Activated CD8-positive, alpha-beta memory T cell treated with anti-CD3 and anti-CD28 coated beads, Interleukin-2, amount 10 ng/mL, durations not matched to agents 7 days and 5 days (primary cell): ENCODE measurements at regions not wholly inside any gene's neighbourhood (a gene's known extent, or its start where the extent isn't known, plus 50 kb on each side); places are given as distances from the start of the nearest gene placed in this dataset.

Source experiments
- ATAC-seq: fragments of 150-1000 bp; cut with Tn5 transposase; one replicate; pipeline ENCODE4 v1.10.0; 2021; ENCODE audit warnings: moderate library complexity
- CTCF ChIA-PET: fragments of 350-600 bp; sonication (Branson Sonifier 250); formaldehyde crosslinking; loops from one replicate; lab custom pipeline; 2021; ENCODE audit warnings: antibody characterized with exemption; lab: Charles Lee
- DNase-seq: peaks from one replicate; pipeline ENCODE4 v3.0.0-alpha.2; 2020
- H3K27ac Mint-ChIP-seq: one replicate; pipeline ENCODE4 v1.8.0; 2021; ENCODE audit warnings: mild to moderate bottlenecking, mixed read lengths
- H3K27me3 Mint-ChIP-seq: one replicate; pipeline ENCODE4 v1.8.0; 2021; ENCODE audit warnings: mixed read lengths
- H3K36me3 Mint-ChIP-seq: one replicate; pipeline ENCODE4 v1.8.0; 2021; ENCODE audit warnings: mild to moderate bottlenecking, mixed read lengths
- H3K4me1 Mint-ChIP-seq: one replicate; pipeline ENCODE4 v1.8.0; 2021; ENCODE audit warnings: mixed read lengths
- H3K4me3 Mint-ChIP-seq: one replicate; pipeline ENCODE4 v1.8.0; 2021; ENCODE audit warnings: mild to moderate bottlenecking, moderate library complexity, mixed read lengths
- H3K9me3 Mint-ChIP-seq: one replicate; pipeline ENCODE4 v1.8.0; 2022; ENCODE audit warnings: low read depth, mixed read lengths

DNA sequence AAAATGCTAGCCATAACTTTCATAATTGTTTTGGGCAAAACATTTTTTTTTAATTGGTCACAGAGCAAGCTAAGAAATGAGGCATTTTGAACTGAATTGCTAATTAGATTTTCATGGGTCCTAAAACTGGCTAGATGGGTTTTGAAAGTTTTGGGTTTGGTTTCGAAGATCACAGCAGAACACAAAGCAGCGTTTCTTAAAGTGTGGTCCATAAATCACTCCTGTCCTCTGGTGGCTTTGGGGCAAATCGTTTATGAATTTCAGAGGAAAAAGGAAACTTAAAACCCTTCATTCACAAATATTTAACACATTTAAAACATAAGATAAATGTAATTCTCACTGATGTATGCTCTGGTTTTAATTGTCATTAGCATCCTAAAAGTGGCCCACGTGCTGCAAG, 503.7 kb downstream of the SPATA31D1 start:
- CTCF ChIA-PET, result no interaction called here
- Mint-ChIP-seq H3K27me3 (no peaks in the 10 kb centered on the region), H3K9me3 (peaks cover 7% of the 10 kb centered on the region), H3K27ac (no peak overlapping the region), H3K4me3 (no peak overlapping the region), H3K36me3 (no peaks in the 10 kb centered on the region), H3K4me1 (no peaks in the 10 kb centered on the region)
- DNase-seq (no peak), ATAC-seq (no peak)

GRCh38 chr9:82495884-82496777, 507.6 kb downstream of the SPATA31D1 start:
- no peak overlapping the region for H3K4me3 Mint-ChIP-seq

GRCh38 chr9:82498541-82499317, 510.2 kb downstream of the SPATA31D1 start:
- Mint-ChIP-seq H3K27me3 (no peaks in the 10 kb centered on the region), H3K4me1 (no peaks in the 10 kb centered on the region), H3K9me3 (peaks cover 4% of the 10 kb centered on the region), H3K4me3 (no peak overlapping the region), H3K27ac (no peak overlapping the region), H3K36me3 (no peaks in the 10 kb centered on the region)
- no peak for ATAC-seq
- CTCF ChIA-PET, result no interaction called here
- no peak for DNase-seq

More at GRCh38 chr9:82495884-82496777, 507.6 kb downstream of the SPATA31D1 start:
- no peaks in the 10 kb centered on the region for H3K27me3 Mint-ChIP-seq
- H3K36me3 Mint-ChIP-seq, result no peaks in the 10 kb centered on the region
- DNase-seq (no peak), ATAC-seq (no peak)
- no peaks in the 10 kb centered on the region for H3K4me1 Mint-ChIP-seq
- H3K9me3 Mint-ChIP-seq, result peaks cover 7% of the 10 kb centered on the region
- H3K27ac Mint-ChIP-seq, result no peak overlapping the region
- CTCF ChIA-PET, result no interaction called here

DNA sequence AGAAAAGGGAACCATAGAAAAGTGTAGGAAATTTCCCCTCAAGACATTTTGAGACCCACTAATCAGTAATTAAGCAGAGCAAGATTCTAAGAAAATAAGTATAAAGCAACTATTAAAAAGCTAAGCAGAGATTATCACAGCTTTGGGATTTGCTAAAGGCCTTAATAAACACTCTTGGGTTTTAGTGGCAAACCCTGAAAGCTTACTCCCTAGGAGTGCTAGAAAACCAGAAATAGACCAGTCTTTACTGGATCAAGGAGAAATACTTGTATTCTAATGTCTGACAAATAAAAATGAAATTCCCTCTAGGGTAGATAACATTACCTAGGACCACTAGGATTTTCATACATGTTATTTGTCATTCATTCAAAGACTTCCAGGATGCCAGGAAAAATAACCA, 510.8 kb downstream of the SPATA31D1 start:
- Mint-ChIP-seq H3K4me1 (no peaks in the 10 kb centered on the region), H3K9me3 (peaks cover 5% of the 10 kb centered on the region), H3K4me3 (no peak overlapping the region), H3K36me3 (no peaks in the 10 kb centered on the region), H3K27me3 (no peaks in the 10 kb centered on the region), H3K27ac (no peak overlapping the region)
- ATAC-seq (no peak), DNase-seq (no peak)
- CTCF ChIA-PET, result no interaction called here

DNA sequence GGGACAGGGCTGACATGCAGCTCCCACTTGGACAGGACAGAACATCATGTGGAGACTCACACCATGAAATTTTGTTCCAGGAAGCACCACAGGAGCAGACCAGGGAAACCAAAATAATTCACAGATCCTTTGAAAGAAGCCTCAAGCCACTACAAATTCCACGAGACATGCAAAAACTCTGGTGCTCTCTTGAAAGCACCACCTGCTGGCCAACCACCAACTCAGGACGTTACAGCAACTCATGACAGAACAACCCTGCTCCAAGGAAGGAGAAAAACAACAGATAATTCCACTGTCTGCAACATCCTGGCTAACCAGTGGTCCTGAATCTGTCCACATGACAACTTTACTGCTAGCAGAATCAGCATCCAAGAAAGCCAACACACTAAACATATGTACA, 516.0 kb downstream of the SPATA31D1 start:
- Mint-ChIP-seq H3K9me3 (peaks cover 2% of the 10 kb centered on the region), H3K27me3 (no peaks in the 10 kb centered on the region), H3K36me3 (no peaks in the 10 kb centered on the region), H3K4me3 (no peak overlapping the region), H3K4me1 (no peaks in the 10 kb centered on the region), H3K27ac (no peak overlapping the region)
- no peak for DNase-seq
- CTCF ChIA-PET, result no interaction called here
- no peak for ATAC-seq

DNA sequence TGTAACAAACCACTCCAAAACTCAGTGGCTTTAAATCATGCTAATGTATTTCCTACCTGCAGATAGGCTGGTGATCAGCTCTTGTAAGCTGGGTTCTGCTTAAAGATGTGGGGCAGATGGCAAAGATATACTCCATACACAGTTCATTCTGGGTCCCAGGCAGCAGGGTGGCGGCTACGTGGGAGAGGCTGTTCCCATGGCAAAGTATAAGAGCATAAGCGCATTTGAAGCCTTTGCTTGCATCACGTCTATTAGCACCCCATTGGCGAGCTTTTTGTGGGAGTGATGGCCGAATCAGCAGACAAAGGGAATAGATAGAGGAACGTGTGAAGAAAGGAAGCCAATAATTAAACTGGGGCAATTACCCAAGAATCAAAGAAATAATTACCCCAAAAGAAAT, 523.1 kb downstream of the SPATA31D1 start:
- Mint-ChIP-seq H3K27ac (no peak overlapping the region), H3K4me1 (no peaks in the 10 kb centered on the region), H3K9me3 (peaks cover 7% of the 10 kb centered on the region), H3K36me3 (no peaks in the 10 kb centered on the region), H3K4me3 (no peak overlapping the region), H3K27me3 (no peaks in the 10 kb centered on the region)
- no peak for ATAC-seq
- DNase-seq, result no peak
- CTCF ChIA-PET, result no interaction called here

DNA sequence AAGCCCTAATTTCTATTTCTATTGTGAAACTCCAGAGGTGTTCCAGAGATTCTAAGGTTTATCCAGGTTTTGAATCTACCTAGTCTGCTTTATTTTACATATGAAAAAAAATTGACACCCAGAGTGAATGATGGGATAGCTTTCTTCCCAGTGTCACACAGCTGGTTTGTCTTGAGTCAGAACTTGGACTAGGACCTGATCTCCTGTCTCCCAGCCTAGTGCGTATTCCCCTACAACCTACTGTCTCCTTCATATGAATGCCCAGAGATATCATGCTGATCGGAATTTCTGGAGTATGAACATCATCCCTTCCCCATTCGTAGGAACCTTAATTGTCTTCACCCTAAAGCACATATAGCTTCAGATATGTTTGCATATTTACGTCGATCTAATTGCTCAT, 524.2 kb downstream of the SPATA31D1 start:
- no peak for DNase-seq
- no peaks in the 10 kb centered on the region for H3K4me1 Mint-ChIP-seq
- H3K27me3 Mint-ChIP-seq, result no peaks in the 10 kb centered on the region
- no peak for ATAC-seq
- H3K4me3 Mint-ChIP-seq, result no peak overlapping the region
- CTCF ChIA-PET, result no interaction called here
- peaks cover 10% of the 10 kb centered on the region for H3K9me3 Mint-ChIP-seq
- H3K27ac Mint-ChIP-seq, result no peak overlapping the region
- no peaks in the 10 kb centered on the region for H3K36me3 Mint-ChIP-seq

- H3K4me3 Mint-ChIP-seq, result no peak overlapping the region
- no peak for DNase-seq
- H3K36me3 Mint-ChIP-seq, result no peaks in the 10 kb centered on the region
- H3K27ac Mint-ChIP-seq, result no peak overlapping the region
- no peak for ATAC-seq
- H3K27me3 Mint-ChIP-seq, result no peaks in the 10 kb centered on the region
- CTCF ChIA-PET, result no interaction called here
- no peaks in the 10 kb centered on the region for H3K4me1 Mint-ChIP-seq
- peaks cover 11% of the 10 kb centered on the region for H3K9me3 Mint-ChIP-seq
These were observed 524.7 kb downstream of the SPATA31D1 start for GRCh38 chr9:82513242-82513751.

- H3K4me3 Mint-ChIP-seq, result no peak overlapping the region
- DNase-seq (no peak), ATAC-seq (no peak)
- no peaks in the 10 kb centered on the region for H3K4me1 Mint-ChIP-seq
- H3K27me3 Mint-ChIP-seq, result no peaks in the 10 kb centered on the region
- H3K27ac Mint-ChIP-seq, result no peak overlapping the region
- no peaks in the 10 kb centered on the region for H3K36me3 Mint-ChIP-seq
- peaks cover 11% of the 10 kb centered on the region for H3K9me3 Mint-ChIP-seq
- CTCF ChIA-PET, result no interaction called here
These were observed 525.6 kb downstream of the SPATA31D1 start for GRCh38 chr9:82513976-82514735.

- DNase-seq (no peak), ATAC-seq (no peak)
- Mint-ChIP-seq H3K4me1 (no peaks in the 10 kb centered on the region), H3K9me3 (peaks cover 4% of the 10 kb centered on the region), H3K4me3 (no peak overlapping the region), H3K27me3 (no peaks in the 10 kb centered on the region), H3K36me3 (no peaks in the 10 kb centered on the region), H3K27ac (no peak overlapping the region)
- CTCF ChIA-PET, result no interaction called here
These were observed 530.3 kb downstream of the SPATA31D1 start for GRCh38 chr9:82518868-82519267.

- no peak overlapping the region for H3K4me3 Mint-ChIP-seq
- no peaks in the 10 kb centered on the region for H3K4me1 Mint-ChIP-seq
- H3K27me3 Mint-ChIP-seq, result no peaks in the 10 kb centered on the region
- CTCF ChIA-PET, result no interaction called here
- no peak for DNase-seq
- no peaks in the 10 kb centered on the region for H3K36me3 Mint-ChIP-seq
- ATAC-seq, result no peak
- H3K27ac Mint-ChIP-seq, result no peak overlapping the region
- H3K9me3 Mint-ChIP-seq, result peaks cover 4% of the 10 kb centered on the region
These were observed 530.8 kb downstream of the SPATA31D1 start for GRCh38 chr9:82519332-82519731.

- CTCF ChIA-PET, result no interaction called here
- DNase-seq (no peak), ATAC-seq (no peak)
- no peaks in the 10 kb centered on the region for H3K36me3 Mint-ChIP-seq
- H3K4me1 Mint-ChIP-seq, result no peaks in the 10 kb centered on the region
- peaks cover 7% of the 10 kb centered on the region for H3K9me3 Mint-ChIP-seq
- H3K27ac Mint-ChIP-seq, result no peak overlapping the region
- no peak overlapping the region for H3K4me3 Mint-ChIP-seq
- H3K27me3 Mint-ChIP-seq, result no peaks in the 10 kb centered on the region
These were observed 535.8 kb downstream of the SPATA31D1 start for GRCh38 chr9:82524407-82524806.

DNA sequence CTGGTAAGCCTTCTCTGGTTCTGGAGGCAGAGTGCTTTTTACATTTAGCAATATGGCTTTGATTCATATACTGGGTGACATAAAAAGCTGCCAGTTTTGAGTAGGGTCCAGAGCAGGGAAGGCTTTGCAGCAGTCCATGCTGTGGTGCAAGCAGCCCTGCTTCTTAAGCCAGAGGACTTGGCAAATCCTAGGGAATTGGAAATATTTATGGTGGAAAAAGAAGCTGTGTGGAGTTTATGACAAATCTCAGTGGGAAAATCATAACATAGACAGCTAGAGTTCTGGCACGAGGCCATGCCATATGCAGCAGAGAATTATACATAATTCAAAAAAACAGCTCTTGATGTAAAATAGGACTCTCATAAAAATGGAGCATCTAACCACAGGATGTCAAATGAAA, 536.4 kb downstream of the RASEF start:
- DNase-seq (no peak), ATAC-seq (no peak)
- no peaks in the 10 kb centered on the region for H3K4me1 Mint-ChIP-seq
- H3K27ac Mint-ChIP-seq, result no peak overlapping the region
- H3K27me3 Mint-ChIP-seq, result no peaks in the 10 kb centered on the region
- no peaks in the 10 kb centered on the region for H3K36me3 Mint-ChIP-seq
- CTCF ChIA-PET, result no interaction called here
- H3K9me3 Mint-ChIP-seq, result peaks cover 9% of the 10 kb centered on the region
- no peak overlapping the region for H3K4me3 Mint-ChIP-seq
